Nephron progenitor cell (in vitro differentiated cells): ENCODE measurements at regions not wholly inside any gene's neighbourhood (a gene's known extent, or its start where the extent isn't known, plus 50 kb on each side); places are given as distances from the start of the nearest gene placed in this dataset.

ENCODE experiments used
- DNase-seq: peaks from one replicate; pipeline ENCODE4 v3.0.0; 2021
- H3K27ac Mint-ChIP-seq: 2 replicates; pipeline ENCODE4 v1.8.0; 2021; ENCODE audit warnings: mild to moderate bottlenecking, moderate library complexity, mixed read lengths
- H3K27me3 Mint-ChIP-seq: 2 replicates; pipeline ENCODE4 v1.8.0; 2021; ENCODE audit warnings: mild to moderate bottlenecking, low read depth, mixed read lengths; ENCODE audit not compliant: poor library complexity
- H3K36me3 Mint-ChIP-seq: 2 replicates; pipeline ENCODE4 v1.8.0; 2021; ENCODE audit warnings: low read depth, mixed read lengths
- H3K4me1 Mint-ChIP-seq: 2 replicates; pipeline ENCODE4 v1.8.0; 2021; ENCODE audit warnings: mixed read lengths
- H3K4me3 Mint-ChIP-seq: 2 replicates; pipeline ENCODE4 v1.8.0; 2021; ENCODE audit warnings: mild to moderate bottlenecking, moderate library complexity, mixed read lengths
- H3K9me3 Mint-ChIP-seq: 2 replicates; pipeline ENCODE4 v1.8.0; 2021; ENCODE audit warnings: mild to moderate bottlenecking, moderate library complexity, mixed read lengths
- CTCF ChIP-seq: fragments of 200-600 bp; sonication (generic); IDR thresholded peaks from 2 replicates; pipeline ENCODE4 v1.5.0; 2021; ENCODE audit warnings: antibody characterized with exemption

GRCh38 chr2:198957181-198957580, 500.6 kb downstream of the SATB2 start:
- Mint-ChIP-seq H3K4me3 (no peak overlapping the region), H3K27ac (no peak overlapping the region), H3K27me3 (no peaks in the 10 kb centered on the region), H3K36me3 (no peaks in the 10 kb centered on the region), H3K4me1 (peaks cover 5% of the 10 kb centered on the region), H3K9me3 (no peaks in the 10 kb centered on the region)
- no peak for DNase-seq
- TF ChIP-seq CTCF: no peak

DNA sequence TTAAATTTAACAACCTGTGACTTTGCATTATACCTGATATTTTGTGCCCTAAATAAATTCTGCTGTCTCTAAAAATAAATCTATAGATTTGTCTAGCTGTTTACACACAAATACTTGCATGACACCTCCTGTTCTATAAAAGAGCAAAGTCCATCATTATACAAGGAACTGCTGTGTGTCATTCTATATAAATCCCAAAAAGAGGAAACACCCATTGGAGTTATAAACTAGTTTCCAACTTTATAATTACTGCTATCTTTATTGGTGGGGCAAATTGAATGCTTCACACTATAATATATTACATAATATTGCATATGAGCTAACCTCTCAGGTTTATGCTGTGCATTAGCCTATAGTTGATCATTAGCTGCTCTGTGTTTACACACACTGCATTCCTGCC, 504.4 kb downstream of the SATB2 start:
- no peak for DNase-seq
- no peaks in the 10 kb centered on the region for H3K9me3 Mint-ChIP-seq
- TF ChIP-seq CTCF: no peak
- no peaks in the 10 kb centered on the region for H3K4me1 Mint-ChIP-seq
- no peak overlapping the region for H3K27ac Mint-ChIP-seq
- no peaks in the 10 kb centered on the region for H3K27me3 Mint-ChIP-seq
- H3K36me3 Mint-ChIP-seq: no peaks in the 10 kb centered on the region
- no peak overlapping the region for H3K4me3 Mint-ChIP-seq

GRCh38 chr2:198950803-198951202, 506.9 kb downstream of the SATB2 start:
- TF ChIP-seq CTCF: no peak
- H3K27ac Mint-ChIP-seq: no peak overlapping the region
- no peaks in the 10 kb centered on the region for H3K4me1 Mint-ChIP-seq
- no peaks in the 10 kb centered on the region for H3K27me3 Mint-ChIP-seq
- no peak overlapping the region for H3K4me3 Mint-ChIP-seq
- no peaks in the 10 kb centered on the region for H3K36me3 Mint-ChIP-seq
- no peak for DNase-seq
- no peaks in the 10 kb centered on the region for H3K9me3 Mint-ChIP-seq

DNA sequence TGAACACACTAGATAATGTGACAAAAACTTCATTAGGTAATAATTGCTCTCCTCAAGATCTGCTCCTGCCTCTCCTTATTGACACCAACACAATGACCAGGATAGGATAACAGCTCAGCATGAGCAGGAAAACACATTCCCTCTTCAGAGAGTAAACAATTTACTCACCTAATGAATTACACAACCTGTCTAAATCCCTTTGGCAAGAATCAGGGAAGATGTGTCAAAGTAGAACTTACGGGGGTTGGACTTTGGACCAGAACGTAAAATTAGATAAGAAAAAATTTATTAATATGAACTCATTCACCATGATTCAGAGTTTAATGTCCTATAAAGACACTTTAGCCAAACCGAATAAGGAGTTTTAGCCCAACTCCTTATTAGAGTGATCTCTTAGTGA, 512.2 kb downstream of the SATB2 start:
- H3K4me3 Mint-ChIP-seq: no peak overlapping the region
- H3K27me3 Mint-ChIP-seq: no peaks in the 10 kb centered on the region
- H3K36me3 Mint-ChIP-seq: no peaks in the 10 kb centered on the region
- H3K27ac Mint-ChIP-seq: no peak overlapping the region
- no peak for DNase-seq
- H3K4me1 Mint-ChIP-seq: no peaks in the 10 kb centered on the region
- H3K9me3 Mint-ChIP-seq: no peaks in the 10 kb centered on the region
- TF ChIP-seq CTCF: no peak

DNA sequence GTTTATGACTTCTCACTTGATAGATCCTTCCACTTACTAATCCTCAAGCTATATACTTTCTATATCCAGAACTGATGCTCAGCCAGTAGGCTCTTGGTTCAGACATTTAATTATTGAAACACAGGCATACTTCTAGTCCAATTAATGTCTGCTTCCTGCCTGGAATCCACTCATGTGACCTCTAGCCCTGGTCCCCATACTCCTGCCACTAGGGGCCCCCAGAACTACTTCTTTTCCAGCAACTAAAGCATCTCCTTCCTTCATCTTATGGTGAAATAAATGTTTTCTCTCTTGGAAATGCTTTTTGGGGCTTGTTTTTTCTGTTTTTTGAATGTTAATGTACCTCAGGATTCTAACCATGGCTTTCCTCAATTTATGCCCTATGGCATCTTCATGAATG, 527.6 kb downstream of the SATB2 start:
- Mint-ChIP-seq H3K9me3 (peaks cover 11% of the 10 kb centered on the region), H3K4me3 (no peak overlapping the region), H3K36me3 (peaks cover 4% of the 10 kb centered on the region), H3K27me3 (no peaks in the 10 kb centered on the region), H3K4me1 (no peaks in the 10 kb centered on the region), H3K27ac (no peak overlapping the region)
- no peak for DNase-seq
- TF ChIP-seq CTCF: no peak

- TF ChIP-seq CTCF: no peak
- H3K4me1 Mint-ChIP-seq: no peaks in the 10 kb centered on the region
- H3K36me3 Mint-ChIP-seq: peaks cover under 1% of the 10 kb centered on the region
- peaks cover 4% of the 10 kb centered on the region for H3K9me3 Mint-ChIP-seq
- H3K27ac Mint-ChIP-seq: no peak overlapping the region
- H3K4me3 Mint-ChIP-seq: no peak overlapping the region
- H3K27me3 Mint-ChIP-seq: no peaks in the 10 kb centered on the region
- no peak for DNase-seq
Observed at GRCh38 chr2:198928026-198928425, 529.7 kb downstream of the SATB2 start.
